K562 (cell line): ENCODE measurements at regions not wholly inside any gene's neighbourhood (a gene's known extent, or its start where the extent isn't known, plus 50 kb on each side); places are given as distances from the start of the nearest gene placed in this dataset.

ENCODE experiments used
- CBX3 ChIP-seq, 2 experiments: IDR thresholded peaks; 1 replicate in 1 of 2; 2 replicates in 1 of 2; pipeline ENCODE4 v1.6.1; 2012; ENCODE audit warnings: inconsistent platforms in 2 of 2, low read length in 2 of 2, borderline replicate concordance in 1 of 2, control low read depth in 1 of 2
- DNMT1 ChIP-seq: fragments of 450-650 bp; IDR thresholded peaks from 2 replicates; pipeline ENCODE4 v1.6.1; 2016; ENCODE audit warnings: antibody characterized with exemption, mild to moderate bottlenecking
- FOXK2 ChIP-seq, 2 experiments: fragments of 450-650 bp; IDR thresholded peaks in 1 of 2; conservative IDR thresholded peaks in 1 of 2; 2 replicates each; pipeline ENCODE4 v1.6.1; 2016; ENCODE audit warnings: low read depth in 2 of 2, mild to moderate bottlenecking in 1 of 2
- PPARD ChIP-seq: fragments of 250-450 bp; sonication (Bioruptor Pico); IDR thresholded peaks from 2 replicates; pipeline ENCODE4 v1.8.0; 2022; ENCODE audit warnings: inconsistent platforms, mild to moderate bottlenecking, moderate library complexity
- U2AF2 ChIP-seq: fragments of 200-400 bp; formaldehyde crosslinking; optimal IDR thresholded peaks from 2 replicates; pipeline ENCODE3; 2017; ENCODE audit warnings: low read depth, mild to moderate bottlenecking, low read length
- ZNF324 ChIP-seq: fragments of 250-450 bp; sonication (Bioruptor Pico); IDR thresholded peaks from 2 replicates; pipeline ENCODE4 v1.4.0; 2020; ENCODE audit warnings: mild to moderate bottlenecking
- ZNF707 ChIP-seq: fragments of 250-450 bp; sonication (Bioruptor Pico); conservative IDR thresholded peaks from 2 replicates; pipeline ENCODE4 v1.8.0; 2022; ENCODE audit warnings: inconsistent platforms, mild to moderate bottlenecking, moderate library complexity
- TF ChIP-seq, protein P1 (sequence below), 2 experiments: IDR thresholded peaks; 2 replicates each; pipeline ENCODE4 v1.6.1; 2011; ENCODE audit warnings: borderline replicate concordance in 1 of 2, control low read depth in 1 of 2, low read depth in 1 of 2, low read length in 1 of 2, mild to moderate bottlenecking in 1 of 2, mixed read lengths in 1 of 2, moderate library complexity in 1 of 2; ENCODE audit not compliant: insufficient read depth in 1 of 2, insufficient read length in 1 of 2, poor library complexity in 1 of 2, severe bottlenecking in 1 of 2; ENCODE audit errors: extremely low read depth in 1 of 2
- TF ChIP-seq, protein P2 (sequence below): fragments of 450-650 bp; IDR thresholded peaks from 2 replicates; pipeline ENCODE4 v1.7.1; 2018; ENCODE audit warnings: mild to moderate bottlenecking, low read depth; ENCODE audit not compliant: partially characterized antibody
- TF ChIP-seq, protein P3 (sequence below), 3 experiments: IDR thresholded peaks in 2 of 3; conservative IDR thresholded peaks in 1 of 3; 2 replicates each; pipeline ENCODE4 v1.5.1; 2011 to 2012; ENCODE audit warnings: low read length in 3 of 3, mild to moderate bottlenecking in 3 of 3, control low read depth in 2 of 3, improper control_type of control experiment in 1 of 3, inconsistent platforms in 1 of 3, low read depth in 1 of 3, mixed read lengths in 1 of 3, moderate library complexity in 1 of 3; ENCODE audit not compliant: insufficient read depth in 2 of 3
- TF ChIP-seq, protein P4 (sequence below), 2 experiments: fragments of 450-650 bp; IDR thresholded peaks; 2 replicates each; pipeline ENCODE4 v1.6.1; 2016

DNA sequence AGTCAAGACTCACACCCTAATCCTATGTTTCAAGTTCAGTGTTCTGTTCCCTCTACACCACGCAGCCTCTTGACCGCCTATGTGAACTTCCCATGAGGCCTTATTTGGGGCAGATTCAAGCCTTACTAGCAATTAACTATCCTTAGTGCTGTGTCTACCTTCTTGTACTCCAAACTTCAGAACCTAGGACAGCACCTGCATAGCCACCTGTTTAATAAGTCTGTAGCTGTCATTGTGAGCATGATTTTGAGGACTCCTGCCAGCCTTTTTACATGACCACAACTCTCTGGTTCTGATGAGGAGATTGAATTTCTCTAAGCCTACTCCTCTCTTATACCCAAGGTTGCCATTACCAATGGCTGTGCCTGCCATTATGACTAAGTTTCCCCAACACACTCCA, 50.8 kb upstream of the PCSK1 start:
- TF ChIP-seq, protein P1, sequence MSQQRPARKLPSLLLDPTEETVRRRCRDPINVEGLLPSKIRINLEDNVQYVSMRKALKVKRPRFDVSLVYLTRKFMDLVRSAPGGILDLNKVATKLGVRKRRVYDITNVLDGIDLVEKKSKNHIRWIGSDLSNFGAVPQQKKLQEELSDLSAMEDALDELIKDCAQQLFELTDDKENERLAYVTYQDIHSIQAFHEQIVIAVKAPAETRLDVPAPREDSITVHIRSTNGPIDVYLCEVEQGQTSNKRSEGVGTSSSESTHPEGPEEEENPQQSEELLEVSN (IDR thresholded peaks at IDR 0.05; ENCODE audit: borderline replicate concordance in 1 of 2, extremely low read depth in 1 of 2, insufficient read depth in 1 of 2, insufficient read length in 1 of 2, low read depth in 1 of 2, low read length in 1 of 2, poor library complexity in 1 of 2, severe bottlenecking in 1 of 2): no peak
- TF ChIP-seq, protein P2, sequence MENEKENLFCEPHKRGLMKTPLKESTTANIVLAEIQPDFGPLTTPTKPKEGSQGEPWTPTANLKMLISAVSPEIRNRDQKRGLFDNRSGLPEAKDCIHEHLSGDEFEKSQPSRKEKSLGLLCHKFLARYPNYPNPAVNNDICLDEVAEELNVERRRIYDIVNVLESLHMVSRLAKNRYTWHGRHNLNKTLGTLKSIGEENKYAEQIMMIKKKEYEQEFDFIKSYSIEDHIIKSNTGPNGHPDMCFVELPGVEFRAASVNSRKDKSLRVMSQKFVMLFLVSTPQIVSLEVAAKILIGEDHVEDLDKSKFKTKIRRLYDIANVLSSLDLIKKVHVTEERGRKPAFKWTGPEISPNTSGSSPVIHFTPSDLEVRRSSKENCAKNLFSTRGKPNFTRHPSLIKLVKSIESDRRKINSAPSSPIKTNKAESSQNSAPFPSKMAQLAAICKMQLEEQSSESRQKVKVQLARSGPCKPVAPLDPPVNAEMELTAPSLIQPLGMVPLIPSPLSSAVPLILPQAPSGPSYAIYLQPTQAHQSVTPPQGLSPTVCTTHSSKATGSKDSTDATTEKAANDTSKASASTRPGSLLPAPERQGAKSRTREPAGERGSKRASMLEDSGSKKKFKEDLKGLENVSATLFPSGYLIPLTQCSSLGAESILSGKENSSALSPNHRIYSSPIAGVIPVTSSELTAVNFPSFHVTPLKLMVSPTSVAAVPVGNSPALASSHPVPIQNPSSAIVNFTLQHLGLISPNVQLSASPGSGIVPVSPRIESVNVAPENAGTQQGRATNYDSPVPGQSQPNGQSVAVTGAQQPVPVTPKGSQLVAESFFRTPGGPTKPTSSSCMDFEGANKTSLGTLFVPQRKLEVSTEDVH: no peak
- TF ChIP-seq ZNF707: no peak
- TF ChIP-seq, protein P3, sequence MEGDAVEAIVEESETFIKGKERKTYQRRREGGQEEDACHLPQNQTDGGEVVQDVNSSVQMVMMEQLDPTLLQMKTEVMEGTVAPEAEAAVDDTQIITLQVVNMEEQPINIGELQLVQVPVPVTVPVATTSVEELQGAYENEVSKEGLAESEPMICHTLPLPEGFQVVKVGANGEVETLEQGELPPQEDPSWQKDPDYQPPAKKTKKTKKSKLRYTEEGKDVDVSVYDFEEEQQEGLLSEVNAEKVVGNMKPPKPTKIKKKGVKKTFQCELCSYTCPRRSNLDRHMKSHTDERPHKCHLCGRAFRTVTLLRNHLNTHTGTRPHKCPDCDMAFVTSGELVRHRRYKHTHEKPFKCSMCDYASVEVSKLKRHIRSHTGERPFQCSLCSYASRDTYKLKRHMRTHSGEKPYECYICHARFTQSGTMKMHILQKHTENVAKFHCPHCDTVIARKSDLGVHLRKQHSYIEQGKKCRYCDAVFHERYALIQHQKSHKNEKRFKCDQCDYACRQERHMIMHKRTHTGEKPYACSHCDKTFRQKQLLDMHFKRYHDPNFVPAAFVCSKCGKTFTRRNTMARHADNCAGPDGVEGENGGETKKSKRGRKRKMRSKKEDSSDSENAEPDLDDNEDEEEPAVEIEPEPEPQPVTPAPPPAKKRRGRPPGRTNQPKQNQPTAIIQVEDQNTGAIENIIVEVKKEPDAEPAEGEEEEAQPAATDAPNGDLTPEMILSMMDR (IDR thresholded peaks at IDR 0.05 in 2 of 3, conservative IDR thresholded peaks at IDR 0.05 in 1 of 3; ENCODE audit: insufficient read depth in 2 of 3, low read depth in 1 of 3, low read length in 3 of 3): no peak
- no peak for TF ChIP-seq DNMT1
- TF ChIP-seq ZNF324 (CRISPR knock-in tag): no peak
- TF ChIP-seq FOXK2 (conservative IDR thresholded peaks at IDR 0.05 in 1 of 2, IDR thresholded peaks at IDR 0.05 in 1 of 2; ENCODE audit: low read depth in 2 of 2): no peak
- no peak for TF ChIP-seq CBX3 (IDR thresholded peaks at IDR 0.05; ENCODE audit: borderline replicate concordance in 1 of 2, low read length in 2 of 2)
- TF ChIP-seq PPARD (CRISPR knock-in tag): no peak
- no peak for TF ChIP-seq U2AF2
- TF ChIP-seq, protein P4, sequence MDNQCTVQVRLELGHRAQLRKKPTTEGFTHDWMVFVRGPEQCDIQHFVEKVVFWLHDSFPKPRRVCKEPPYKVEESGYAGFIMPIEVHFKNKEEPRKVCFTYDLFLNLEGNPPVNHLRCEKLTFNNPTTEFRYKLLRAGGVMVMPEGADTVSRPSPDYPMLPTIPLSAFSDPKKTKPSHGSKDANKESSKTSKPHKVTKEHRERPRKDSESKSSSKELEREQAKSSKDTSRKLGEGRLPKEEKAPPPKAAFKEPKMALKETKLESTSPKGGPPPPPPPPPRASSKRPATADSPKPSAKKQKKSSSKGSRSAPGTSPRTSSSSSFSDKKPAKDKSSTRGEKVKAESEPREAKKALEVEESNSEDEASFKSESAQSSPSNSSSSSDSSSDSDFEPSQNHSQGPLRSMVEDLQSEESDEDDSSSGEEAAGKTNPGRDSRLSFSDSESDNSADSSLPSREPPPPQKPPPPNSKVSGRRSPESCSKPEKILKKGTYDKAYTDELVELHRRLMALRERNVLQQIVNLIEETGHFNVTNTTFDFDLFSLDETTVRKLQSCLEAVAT (IDR thresholded peaks at IDR 0.05): no peak
